GM19467 (cell line): ENCODE measurements at regions not wholly inside any gene's neighbourhood (a gene's known extent, or its start where the extent isn't known, plus 50 kb on each side); places are given as distances from the start of the nearest gene placed in this dataset.

Experiments used
- ATAC-seq: cut with Tn5 transposase; IDR thresholded peaks from one replicate; pipeline ENCODE4 v1.9.1; 2021; ENCODE audit warnings: mild to moderate bottlenecking, moderate library complexity; ENCODE audit not compliant: unreplicated experiment

DNA sequence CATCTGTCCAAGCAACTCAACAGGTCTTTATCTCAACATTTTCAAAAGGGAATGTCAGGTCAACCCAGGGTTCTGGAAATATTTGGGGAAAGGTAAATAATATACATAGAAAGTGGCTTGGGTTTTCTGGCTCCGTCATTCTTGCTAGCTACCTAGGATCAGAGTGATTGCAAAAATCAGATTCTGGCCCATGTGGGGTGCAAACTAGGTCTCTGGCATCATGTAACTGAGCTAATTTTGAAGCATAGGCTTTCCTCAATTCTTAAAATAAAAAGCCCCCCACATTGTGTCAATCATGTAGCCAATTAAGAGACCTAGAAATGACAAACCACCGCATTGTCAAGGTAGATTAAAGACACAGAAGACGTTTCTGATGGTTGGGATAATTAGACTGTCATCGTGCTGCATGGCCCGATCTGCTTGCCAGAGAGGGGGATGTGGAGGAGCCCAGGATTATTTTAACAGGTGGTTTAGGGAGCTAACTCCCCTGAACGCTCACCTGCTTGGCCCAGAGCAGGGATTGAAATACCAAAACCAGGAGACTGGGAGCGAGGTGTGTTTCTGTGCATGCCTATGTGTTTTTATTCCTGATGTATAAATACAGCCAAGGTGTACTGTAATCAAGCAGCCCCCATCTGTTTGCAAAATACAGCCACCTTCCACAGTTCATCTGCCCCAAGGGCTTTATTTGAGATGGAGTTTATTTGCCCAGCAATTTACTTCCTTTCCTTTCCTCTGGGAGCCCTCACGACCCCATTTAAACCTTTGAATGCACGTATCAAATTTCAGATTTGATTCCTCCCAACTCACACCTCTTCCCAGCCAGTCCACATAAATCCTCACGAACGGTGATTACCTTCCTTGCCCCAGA lies 189.5 kb downstream of the TTC8 start:
- no peak for ATAC-seq

DNA sequence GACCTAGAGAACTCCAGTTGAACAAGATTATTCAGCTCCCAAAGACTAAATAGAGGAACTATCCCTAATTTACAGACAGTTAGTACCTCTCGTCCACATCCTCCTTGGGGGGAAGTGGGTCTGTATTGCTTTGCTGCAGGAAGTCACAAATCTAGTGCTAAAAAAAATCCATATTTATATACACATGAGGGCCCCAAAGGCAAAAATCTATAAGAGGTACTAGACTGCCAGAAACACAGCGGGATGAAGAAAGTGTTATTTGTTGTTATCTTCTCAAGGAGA lies 190.1 kb downstream of the TTC8 start:
- no peak for ATAC-seq

DNA sequence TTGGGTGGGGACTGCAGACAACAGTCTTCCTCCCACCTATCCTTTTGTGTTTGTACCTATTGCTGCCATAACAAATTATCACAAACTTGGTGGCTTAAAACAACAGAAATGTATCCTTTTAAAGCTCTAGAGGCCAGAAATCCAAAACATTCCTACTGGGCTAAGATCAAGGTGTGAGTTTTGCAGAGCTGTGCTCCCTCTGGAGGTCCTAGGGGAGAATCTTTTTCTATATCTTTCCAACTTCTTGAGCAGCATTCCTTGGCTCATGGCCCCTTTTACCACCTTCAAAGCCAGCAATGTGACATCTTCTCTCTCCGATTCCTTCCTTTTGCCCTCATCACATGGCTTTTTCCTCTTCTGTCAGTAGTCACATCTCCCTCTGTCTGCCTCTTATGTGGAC lies 190.6 kb downstream of the TTC8 start:
- ATAC-seq: no peak

DNA sequence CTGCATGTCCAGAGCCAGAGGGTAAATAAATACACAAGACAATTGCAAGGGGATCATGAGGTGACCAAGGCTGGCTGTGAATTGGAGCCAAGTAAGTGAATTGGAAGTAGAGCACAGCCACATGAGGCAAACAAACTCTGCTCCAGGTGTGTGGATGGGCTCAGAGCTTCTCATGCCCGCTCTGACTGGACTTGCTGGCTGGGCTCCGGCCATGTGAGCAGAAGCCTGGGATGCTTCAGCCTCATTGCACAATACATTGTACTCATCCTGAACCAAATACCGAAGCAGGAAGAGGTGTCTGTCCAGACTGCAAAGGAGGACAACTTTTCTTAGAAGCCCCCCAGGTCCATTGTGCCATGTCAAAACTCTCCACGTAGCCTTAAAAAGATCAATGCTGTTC lies 193.0 kb downstream of the TTC8 start:
- no peak for ATAC-seq

DNA sequence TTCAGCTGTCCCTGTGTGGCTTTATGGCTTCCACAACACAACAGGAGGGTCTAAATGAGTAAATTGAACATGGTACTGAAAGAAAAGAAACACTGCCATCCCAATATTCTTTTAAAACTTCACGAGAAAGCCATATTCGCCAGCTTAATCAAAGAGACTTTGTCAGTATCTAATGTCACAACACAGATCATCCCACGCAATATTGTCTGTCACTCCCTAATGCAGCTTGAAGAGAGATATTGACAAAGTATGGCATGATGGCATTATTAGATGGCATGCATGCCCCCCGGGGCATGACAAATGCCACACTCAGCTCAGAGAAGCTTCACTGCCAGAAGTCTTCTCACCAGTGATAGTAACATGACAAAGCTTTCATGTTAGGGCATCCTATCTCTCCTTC lies 197.8 kb downstream of the TTC8 start:
- ATAC-seq: no peak

DNA sequence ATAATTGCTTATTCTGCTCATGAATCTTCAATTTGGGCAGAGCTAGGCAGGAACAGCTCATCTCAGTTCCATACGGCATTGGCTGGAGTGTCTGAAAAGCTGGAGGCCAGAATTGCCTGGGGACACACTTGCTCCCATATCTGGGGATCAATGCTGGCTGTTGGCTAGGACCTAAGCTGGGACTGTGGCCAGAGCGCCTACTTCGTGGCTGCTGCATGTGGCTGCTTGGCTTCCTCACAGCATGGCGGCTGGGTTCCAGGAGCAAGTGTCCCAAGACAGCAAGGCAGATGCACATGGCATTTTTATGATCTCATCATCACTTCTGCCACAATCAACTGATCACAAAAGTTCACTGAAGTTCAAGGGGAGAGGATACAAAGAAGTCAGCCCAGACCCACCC lies 200.2 kb downstream of the TTC8 start:
- ATAC-seq: no peak

DNA sequence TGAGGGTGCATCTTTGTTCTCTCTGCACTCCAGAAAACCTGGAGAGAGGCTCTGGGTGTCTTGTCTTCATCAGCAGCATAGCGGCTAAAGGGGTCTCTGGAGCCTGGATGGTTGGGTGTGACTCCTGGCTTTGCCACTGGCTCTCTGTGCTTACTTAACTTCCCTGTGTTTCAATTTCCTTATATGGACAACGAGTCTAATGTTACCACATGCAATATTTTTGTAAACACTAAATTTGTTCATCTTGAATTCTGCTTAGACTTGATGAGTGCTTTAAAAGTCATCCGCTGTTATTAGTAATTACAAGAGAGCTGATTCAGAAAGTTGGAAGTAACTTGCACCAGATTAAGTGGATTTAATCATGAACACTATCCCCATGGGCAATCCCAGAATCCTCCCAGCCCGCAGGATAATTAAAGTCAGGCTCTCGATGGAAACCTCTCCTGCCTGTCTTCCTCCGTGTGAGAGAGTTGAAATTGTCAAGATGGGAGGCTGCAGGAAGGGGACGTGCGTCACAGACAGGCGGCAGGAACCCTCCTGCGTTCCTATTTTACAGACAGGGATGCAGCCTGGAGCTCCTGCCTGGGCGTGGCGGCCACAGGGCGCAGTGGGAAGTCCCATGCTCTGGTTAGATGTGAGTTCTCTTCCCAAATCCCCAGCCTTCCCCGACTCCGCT lies 201.2 kb downstream of the TTC8 start:
- no peak for ATAC-seq

DNA sequence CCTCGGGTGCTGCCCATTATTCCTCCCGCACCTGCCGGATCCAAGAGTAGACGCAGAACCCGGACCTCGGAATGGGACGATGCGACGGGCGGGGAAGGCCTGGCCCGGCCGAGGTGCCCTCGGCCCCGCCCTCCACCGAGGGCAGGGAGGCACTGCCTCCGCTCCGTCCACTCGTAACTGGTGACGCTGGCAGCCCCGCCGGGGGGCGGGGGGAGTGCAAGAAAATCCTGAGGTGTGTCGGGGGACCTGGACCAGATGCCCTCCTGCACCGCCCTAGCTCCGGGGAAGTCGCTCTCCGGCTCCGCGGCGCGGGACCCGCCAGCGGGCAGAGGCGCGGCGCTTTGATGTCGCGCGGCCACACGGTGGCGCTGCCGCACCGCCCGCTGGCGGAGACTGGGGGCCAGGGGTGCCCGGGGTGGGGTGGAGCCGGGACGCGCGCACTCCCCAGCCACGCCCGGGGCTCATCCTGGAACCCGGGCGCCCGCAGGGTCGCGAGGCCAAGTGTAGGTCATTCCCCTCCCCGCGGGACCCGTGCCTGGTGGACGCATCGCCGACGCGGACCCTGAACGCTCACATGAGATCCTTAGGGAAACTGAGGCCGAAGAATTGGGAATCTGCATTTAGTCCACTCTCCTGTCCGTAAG lies 202.8 kb downstream of the TTC8 start:
- peak; percentile 90 for ATAC-seq

DNA sequence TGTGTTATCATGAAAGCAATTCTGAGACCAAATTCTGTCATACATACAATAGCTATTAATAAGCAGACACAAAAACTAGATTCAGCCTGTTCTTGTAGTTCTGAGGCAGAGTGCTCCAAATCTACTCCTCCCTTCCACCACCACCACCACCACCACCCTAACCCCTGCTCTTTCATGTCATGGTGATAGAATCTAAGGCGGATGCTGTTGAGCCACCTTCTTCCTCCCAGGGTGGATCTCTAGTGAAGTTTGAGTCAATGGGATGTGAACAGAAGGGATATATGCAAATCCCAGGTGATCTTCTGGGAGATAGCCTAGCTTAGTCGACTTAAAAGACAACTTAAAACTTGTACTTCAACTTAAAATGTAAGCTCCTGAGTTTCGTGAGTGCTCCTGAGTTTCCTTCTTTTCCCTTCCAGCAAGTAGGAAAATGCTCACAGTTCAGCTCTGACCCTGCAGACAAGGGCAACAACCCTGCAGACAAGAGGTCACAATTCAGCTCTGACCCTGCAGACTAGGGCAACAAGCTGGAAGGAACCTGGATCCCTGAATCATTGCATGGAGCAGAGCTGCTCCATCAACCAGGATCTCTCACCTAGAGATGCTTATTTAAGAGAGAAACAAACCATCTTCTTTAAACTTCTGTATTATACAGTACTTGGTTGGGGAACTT lies 204.1 kb downstream of the TTC8 start:
- ATAC-seq: no peak

DNA sequence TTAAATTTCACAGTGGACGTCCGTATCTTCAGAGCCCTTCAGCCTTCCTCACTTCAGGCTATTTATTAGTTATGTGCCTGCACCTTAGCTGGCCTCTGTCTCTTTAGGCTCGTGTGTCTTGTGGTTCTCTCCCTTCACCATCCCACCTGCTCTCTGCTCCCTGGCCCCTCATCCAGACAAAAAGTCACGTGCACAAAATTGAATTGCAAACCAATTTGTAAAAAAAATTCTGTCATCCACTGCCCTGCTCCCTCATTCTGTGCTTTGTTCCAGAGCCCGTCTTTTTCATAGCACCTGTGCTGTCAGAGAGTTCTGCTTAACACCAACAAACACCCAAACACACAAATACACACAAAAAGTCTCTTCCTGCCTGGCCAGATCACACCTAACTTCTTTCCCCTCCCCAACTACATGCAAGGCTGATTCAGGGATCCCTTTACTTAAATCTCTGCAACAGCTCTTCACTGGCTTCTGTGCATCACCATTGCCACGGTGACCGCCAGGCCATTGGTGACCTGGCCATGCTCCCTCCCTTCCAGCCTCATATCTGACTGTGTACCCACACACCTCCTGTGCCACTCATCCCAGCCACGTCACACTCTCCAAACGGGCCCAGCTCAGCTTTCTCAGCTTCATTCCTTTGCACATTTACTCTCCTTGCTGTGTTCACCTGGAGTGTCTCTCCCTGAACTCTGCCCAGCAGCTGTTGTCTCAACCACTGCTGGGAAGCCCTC lies 205.7 kb downstream of the TTC8 start:
- ATAC-seq: no peak

DNA sequence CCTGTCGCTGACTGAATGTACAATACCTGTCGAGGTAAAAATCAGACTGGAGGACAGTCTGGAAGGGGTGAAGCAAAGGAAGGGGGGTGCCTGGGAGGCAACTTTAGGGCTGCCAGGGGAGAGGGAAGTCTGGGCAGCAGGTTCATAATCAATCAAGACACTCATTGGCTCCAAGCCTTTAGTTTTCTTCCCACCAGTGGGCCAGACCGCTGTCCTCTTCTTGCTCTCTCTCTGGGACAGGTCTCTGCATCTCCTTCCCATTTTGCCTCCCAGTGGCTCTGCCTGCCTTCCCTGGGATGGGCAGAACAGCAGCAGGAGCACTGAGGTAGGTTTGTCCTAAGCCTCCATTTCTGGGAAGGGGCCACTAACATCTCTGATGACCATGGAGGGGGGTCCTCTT lies 206.5 kb downstream of the TTC8 start:
- no peak for ATAC-seq

DNA sequence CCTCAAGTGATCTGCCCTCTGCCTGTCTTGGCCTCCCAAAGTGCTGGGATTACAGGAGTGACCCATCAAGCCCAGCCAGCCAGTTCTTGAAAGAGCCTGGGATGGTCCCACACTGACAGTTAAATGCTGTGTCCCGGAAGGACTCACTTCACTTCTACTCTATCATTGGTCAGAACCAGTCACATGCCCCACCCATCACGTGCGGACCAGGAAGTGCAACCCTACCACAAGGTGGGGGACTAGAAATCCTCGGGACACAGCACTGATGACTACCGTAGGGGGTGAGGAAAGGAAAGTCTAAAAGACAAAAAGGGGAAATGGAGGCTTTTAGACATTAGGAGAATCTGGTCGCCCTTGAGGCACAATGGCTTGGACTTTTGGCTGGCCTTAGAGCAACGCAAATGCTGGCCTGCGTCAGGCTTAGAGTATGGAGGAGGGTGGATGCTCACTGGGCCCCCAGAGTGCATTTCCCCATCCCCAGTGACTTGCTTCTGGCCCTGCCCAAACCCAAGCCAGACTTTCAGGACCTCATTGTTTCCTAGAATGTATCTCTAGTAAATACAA lies 207.7 kb downstream of the TTC8 start:
- ATAC-seq: no peak

DNA sequence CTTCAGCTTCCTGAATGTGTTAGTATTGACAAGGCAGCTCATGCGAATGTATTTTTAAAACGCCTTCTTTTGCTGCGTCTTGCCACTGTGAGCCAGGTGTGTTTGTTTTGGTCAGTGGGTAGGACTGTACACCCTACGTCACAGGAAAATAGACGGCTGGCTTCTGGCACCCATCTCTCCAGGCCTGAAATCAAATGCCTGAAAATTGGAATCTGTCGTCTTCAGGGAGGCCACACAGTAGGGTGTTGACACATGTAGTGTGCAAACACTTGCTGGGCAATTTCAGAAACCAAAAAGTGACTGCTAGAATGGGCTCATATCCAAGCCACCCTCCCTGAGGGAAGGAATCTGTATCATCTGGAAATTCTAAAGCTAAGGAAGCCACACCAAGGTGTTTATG lies 209.3 kb downstream of the TTC8 start:
- ATAC-seq: no peak

DNA sequence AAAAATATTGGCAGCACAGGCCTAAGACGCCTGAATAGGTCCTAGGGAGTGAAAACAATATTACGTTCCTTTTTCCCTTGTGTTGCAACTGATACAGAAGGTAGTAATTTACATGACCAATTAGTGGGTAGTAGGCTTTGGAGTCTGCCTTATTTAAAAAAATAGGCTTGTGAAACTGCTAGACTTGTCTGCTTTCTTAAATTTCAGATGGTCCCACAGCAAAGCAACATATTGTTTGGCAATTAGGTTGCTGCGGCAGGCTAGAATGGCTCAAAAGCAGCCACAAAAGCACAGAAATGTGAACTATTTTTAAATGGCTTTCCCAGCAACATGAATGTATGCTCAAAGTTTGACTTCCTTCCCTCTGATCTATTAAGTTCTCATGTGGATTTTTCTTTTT lies 211.9 kb downstream of the TTC8 start:
- ATAC-seq: no peak

DNA sequence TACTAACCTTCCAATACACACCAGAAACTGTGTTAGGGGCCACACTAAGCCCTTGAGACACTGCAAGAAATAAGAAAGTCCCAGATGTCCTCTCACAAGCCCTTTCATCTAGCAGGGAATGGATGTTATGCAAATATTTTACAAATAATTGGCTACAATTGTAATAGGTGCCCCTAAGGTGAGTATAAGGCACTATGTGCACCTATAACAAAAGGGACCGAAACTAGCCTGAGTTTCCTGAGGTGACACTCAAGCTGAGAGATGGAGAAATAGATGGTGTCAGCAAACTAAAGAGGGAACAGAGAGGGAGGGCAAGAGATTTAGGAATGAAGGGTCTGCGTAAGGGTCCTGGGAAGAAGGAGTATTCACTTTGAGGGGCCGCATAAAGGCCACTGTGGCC lies 212.6 kb downstream of the TTC8 start:
- no peak for ATAC-seq

DNA sequence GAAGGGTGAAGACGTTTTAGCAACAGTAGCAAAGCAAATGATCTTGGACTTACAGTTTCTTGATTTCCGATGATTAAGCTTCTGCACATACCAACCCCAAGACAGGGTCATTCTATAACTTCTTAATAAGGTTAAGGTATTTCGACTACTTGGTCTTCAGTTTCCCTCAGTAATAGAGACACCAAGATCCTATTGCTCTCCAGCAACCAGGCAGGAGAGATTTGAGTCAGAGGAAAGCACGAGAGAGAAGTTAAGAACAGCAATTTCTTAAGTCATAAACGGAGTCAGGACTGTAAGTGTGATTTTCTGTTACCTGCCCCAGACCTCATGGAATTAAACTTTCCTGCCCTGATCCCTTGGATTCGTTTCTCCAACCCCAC lies 215.6 kb downstream of the TTC8 start:
- ATAC-seq: no peak

DNA sequence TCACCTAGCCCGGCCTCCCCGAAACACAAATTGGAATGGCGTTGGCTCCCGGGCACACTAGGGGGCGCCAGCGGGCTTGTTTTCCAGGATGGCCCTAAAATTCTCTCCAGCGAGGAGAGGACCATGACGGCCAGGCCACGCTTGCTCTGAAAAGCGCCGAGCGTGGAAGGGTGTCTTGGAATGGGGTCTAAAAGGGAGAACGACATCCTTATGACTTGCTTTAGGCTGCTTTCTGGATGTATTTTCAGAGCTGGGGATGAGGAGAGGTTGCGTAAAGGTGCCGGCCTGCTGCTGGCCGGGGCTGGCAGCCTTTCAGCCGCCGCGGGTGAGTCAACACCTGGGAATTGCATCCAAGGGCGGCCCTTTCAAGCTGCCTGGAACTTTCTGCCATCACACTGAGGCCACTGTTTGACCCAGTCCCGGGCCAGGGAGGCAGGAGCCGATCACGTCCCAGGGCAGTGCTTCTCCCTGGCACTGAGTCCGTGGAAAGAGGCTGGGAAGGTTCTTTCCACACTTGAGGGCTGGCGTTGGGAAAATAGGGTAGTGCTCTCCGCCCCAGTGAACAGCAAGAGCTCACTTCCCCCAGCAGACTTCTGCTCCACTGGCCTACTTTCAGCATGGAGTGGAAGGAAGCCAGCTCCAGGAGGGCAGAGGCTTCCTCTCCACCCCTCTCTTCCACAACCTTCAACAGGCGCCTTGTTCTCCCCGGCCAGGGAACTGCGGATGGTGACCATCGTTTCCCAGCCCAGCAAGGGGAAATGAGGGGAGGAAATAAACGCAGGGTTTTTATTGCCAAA lies 216.2 kb downstream of the TTC8 start:
- ATAC-seq: peak; percentile 77

DNA sequence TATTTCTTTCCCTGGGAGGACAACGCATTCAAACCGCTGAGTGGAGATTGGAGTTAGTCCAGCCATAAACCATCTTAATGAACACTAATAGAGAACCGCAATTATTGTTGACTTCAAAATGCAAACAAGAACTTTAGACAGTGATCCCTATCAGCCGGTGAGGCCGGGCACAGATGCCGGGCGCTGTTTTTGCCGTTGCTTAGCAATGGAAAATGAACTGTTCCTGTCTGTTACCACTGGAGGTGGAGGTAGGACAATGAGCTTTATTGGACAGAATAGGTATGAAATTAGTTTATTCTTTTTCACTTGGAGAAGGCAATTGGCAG lies 216.8 kb downstream of the TTC8 start:
- no peak for ATAC-seq

DNA sequence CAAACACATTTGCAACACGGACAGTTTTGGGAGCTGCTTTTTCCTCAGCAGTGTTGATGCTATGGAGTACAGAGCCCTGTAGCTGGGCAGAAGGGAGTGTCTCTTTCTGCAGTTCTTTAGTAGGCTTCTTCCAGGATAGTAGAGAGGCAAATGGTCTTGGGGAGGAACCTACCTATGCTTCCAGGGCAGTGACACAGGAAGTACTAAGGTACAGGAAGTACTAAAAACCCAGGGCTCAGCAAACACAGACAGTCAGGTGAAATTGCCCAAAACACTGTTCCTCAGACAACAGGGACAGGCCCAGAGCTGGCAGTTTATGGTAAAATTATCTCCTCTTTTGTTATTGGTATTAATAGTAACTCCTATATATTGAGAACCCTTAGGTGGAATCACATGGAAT lies 217.6 kb downstream of the TTC8 start:
- no peak for ATAC-seq

DNA sequence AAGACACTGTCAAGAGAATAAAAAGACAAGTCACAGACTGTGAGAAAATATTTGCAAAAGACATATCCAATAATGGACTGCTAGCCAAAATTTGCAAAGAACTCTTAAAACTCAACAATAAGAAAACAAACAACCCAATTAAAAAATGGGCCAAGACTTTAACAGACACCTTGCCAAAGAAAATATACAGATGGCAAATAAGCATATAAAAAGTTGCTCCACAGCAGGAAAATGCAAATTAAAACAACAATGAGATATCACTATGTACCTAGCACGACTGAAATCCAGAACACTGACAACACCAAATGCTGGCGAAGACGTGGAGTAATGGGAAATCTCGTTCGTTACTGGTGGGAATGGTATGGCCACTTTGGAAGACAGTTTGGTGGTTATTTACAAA lies 228.9 kb downstream of the TTC8 start:
- no peak for ATAC-seq
